DND-41 (cell line): ENCODE measurements at regions not wholly inside any gene's neighbourhood (a gene's known extent, or its start where the extent isn't known, plus 50 kb on each side); places are given as distances from the start of the nearest gene placed in this dataset.

Experiments
- CTCF ChIP-seq: IDR thresholded peaks from 2 replicates; pipeline ENCODE4 v1.5.1; 2012; ENCODE audit warnings: borderline replicate concordance, low read length, moderate library complexity, mild to moderate bottlenecking; ENCODE audit not compliant: poor library complexity, severe bottlenecking; ENCODE audit errors: extremely low read depth
- EZH2 ChIP-seq: IDR thresholded peaks from 3 replicates; pipeline ENCODE4 v1.6.1; 2012; ENCODE audit warnings: borderline replicate concordance, low read depth, mild to moderate bottlenecking, moderate library complexity, low read length, inconsistent platforms; ENCODE audit not compliant: severe bottlenecking

- no peak for TF ChIP-seq CTCF
- TF ChIP-seq EZH2: no peak
These were observed 121.3 kb downstream of the SOX1 start for GRCh38 chr13:112188298-112188610.
